IMR-90 (cell line): ENCODE measurements at regions not wholly inside any gene's neighbourhood (a gene's known extent, or its start where the extent isn't known, plus 50 kb on each side); places are given as distances from the start of the nearest gene placed in this dataset.

Experiments
- BHLHE40 ChIP-seq: fragments of 150-350 bp; IDR thresholded peaks from 2 replicates; pipeline ENCODE4 v1.6.1; 2016; ENCODE audit warnings: mild to moderate bottlenecking, low read depth, low read length
- CEBPB ChIP-seq: IDR thresholded peaks from 2 replicates; pipeline ENCODE4 v1.6.1; 2012; ENCODE audit warnings: low read depth, low read length, improper control_type of control experiment
- CHD1 ChIP-seq: IDR thresholded peaks from 2 replicates; pipeline ENCODE4 v1.6.1; 2012; ENCODE audit warnings: low read depth, low read length, improper control_type of control experiment
- CTCF ChIP-seq: conservative IDR thresholded peaks from 2 replicates; pipeline ENCODE4 v1.5.1; 2012; ENCODE audit warnings: mild to moderate bottlenecking, low read depth, low read length, improper control_type of control experiment
- FOS ChIP-seq: fragments of 150-350 bp; IDR thresholded peaks from 2 replicates; pipeline ENCODE4 v1.6.1; 2016; ENCODE audit warnings: low read depth, low read length
- MXI1 ChIP-seq: IDR thresholded peaks from 2 replicates; pipeline ENCODE4 v1.6.1; 2012; ENCODE audit warnings: low read depth, mild to moderate bottlenecking, low read length, moderate library complexity, borderline replicate concordance
- NFE2L2 ChIP-seq: fragments of 150-350 bp; IDR thresholded peaks from 2 replicates; pipeline ENCODE4 v1.6.1; 2016; ENCODE audit warnings: low read depth, mild to moderate bottlenecking, low read length
- POLR2A ChIP-seq: IDR thresholded peaks from 2 replicates; pipeline ENCODE4 v1.6.1; 2012; ENCODE audit warnings: mild to moderate bottlenecking, low read depth, low read length
- RFX5 ChIP-seq: IDR thresholded peaks from 2 replicates; pipeline ENCODE4 v1.8.0; 2012; ENCODE audit warnings: low read depth, mild to moderate bottlenecking, low read length, moderate library complexity

DNA sequence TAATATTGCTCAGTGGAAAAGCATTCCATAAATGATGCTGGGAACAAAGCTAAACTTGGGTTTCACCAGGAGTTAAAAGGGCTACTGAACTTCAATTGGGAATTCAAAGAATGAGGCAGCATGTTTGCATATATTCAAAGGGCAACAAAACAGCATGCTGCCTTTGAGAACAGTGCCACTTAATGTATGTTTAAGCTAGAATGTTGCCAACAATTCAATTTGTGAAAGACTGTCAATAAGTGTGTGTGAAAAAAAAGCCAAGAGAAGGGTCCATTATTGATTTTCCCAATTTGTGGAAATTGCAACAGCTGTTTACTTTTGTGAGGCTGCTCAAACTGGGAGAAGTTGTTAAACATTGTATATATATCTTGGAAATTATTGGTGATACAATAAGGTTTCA, 701.9 kb upstream of the ACTRT1 start:
- TF ChIP-seq NFE2L2 (no peak), BHLHE40 (no peak), CEBPB (no peak), POLR2A (no peak), CTCF (no peak), RFX5 (no peak), CHD1 (no peak), FOS (no peak), MXI1 (no peak)
